Adipocyte (in vitro differentiated cells): ENCODE measurements at regions not wholly inside any gene's neighbourhood (a gene's known extent, or its start where the extent isn't known, plus 50 kb on each side); places are given as distances from the start of the nearest gene placed in this dataset.

Experiments used
- DNase-seq: peaks from one replicate; pipeline ENCODE4 v3.0.0-alpha.2; 2015; ENCODE audit warnings: low read depth
- H3K27me3 ChIP-seq: replicated peaks from 2 replicates; pipeline ENCODE4 v1.7.0; 2013; ENCODE audit warnings: mild to moderate bottlenecking, low read length, moderate library complexity; ENCODE audit not compliant: control insufficient read depth, insufficient read depth
- H3K36me3 ChIP-seq: 2 replicates; pipeline ENCODE4 v1.7.0; 2013; ENCODE audit warnings: low read length, mild to moderate bottlenecking, moderate library complexity; ENCODE audit not compliant: control insufficient read depth, insufficient read depth, severe bottlenecking
- H3K4me1 ChIP-seq: 2 replicates; pipeline ENCODE4 v1.7.0; 2013; ENCODE audit warnings: mild to moderate bottlenecking, low read length, moderate library complexity; ENCODE audit not compliant: control insufficient read depth, insufficient read depth
- H3K4me3 ChIP-seq: 2 replicates; pipeline ENCODE4 v1.7.0; 2013; ENCODE audit warnings: mild to moderate bottlenecking, low read length, moderate library complexity
- H3K9ac ChIP-seq: 2 replicates; pipeline ENCODE4 v1.7.0; 2013; ENCODE audit warnings: mild to moderate bottlenecking, low read length, moderate library complexity
- H3K9me3 ChIP-seq: 2 replicates; pipeline ENCODE4 v1.7.0; 2013; ENCODE audit warnings: mild to moderate bottlenecking, low read length, moderate library complexity; ENCODE audit not compliant: control insufficient read depth

- peaks cover 4% of the 10 kb centered on the region for H3K4me1 ChIP-seq
- no peaks in the 10 kb centered on the region for H3K36me3 ChIP-seq
- DNase-seq: no peak
- H3K4me3 ChIP-seq: no peak overlapping the region
- no peaks in the 10 kb centered on the region for H3K27me3 ChIP-seq
- H3K9ac ChIP-seq: no peak overlapping the region
- H3K9me3 ChIP-seq: no peaks in the 10 kb centered on the region
Measured at GRCh38 chr6:154899824-154900463, 95.2 kb upstream of the TIAM2 start.

GRCh38 chr6:154901876-154902552 lies 93.1 kb upstream of the TIAM2 start:
- no peaks in the 10 kb centered on the region for H3K36me3 ChIP-seq
- no peaks in the 10 kb centered on the region for H3K9me3 ChIP-seq
- DNase-seq: no peak
- no peaks in the 10 kb centered on the region for H3K27me3 ChIP-seq
- H3K9ac ChIP-seq: no peak overlapping the region
- H3K4me3 ChIP-seq: no peak overlapping the region
- no peaks in the 10 kb centered on the region for H3K4me1 ChIP-seq

GRCh38 chr6:154907291-154907690 lies 87.8 kb upstream of the TIAM2 start:
- no peak for DNase-seq
- Histone ChIP-seq H3K27me3 (no peaks in the 10 kb centered on the region), H3K9ac (no peak overlapping the region), H3K4me1 (peaks cover 24% of the 10 kb centered on the region), H3K9me3 (no peaks in the 10 kb centered on the region), H3K36me3 (no peaks in the 10 kb centered on the region), H3K4me3 (no peak overlapping the region)

GRCh38 chr6:154908723-154909122 lies 86.4 kb upstream of the TIAM2 start:
- Histone ChIP-seq H3K9ac (no peak overlapping the region), H3K4me3 (no peak overlapping the region), H3K4me1 (peaks cover 24% of the 10 kb centered on the region), H3K27me3 (no peaks in the 10 kb centered on the region), H3K9me3 (no peaks in the 10 kb centered on the region), H3K36me3 (no peaks in the 10 kb centered on the region)
- no peak for DNase-seq

- Histone ChIP-seq H3K4me3 (peak overlapping the region; percentile 46), H3K36me3 (no peaks in the 10 kb centered on the region), H3K27me3 (no peaks in the 10 kb centered on the region), H3K9ac (peak overlapping the region; percentile 24), H3K9me3 (no peaks in the 10 kb centered on the region), H3K4me1 (peaks cover 24% of the 10 kb centered on the region)
- DNase-seq: no peak
Measured at GRCh38 chr6:154909311-154909710, 85.8 kb upstream of the TIAM2 start.

GRCh38 chr6:154909821-154910220 lies 85.3 kb upstream of the TIAM2 start:
- Histone ChIP-seq H3K27me3 (no peaks in the 10 kb centered on the region), H3K9me3 (no peaks in the 10 kb centered on the region), H3K36me3 (no peaks in the 10 kb centered on the region), H3K9ac (peak overlapping the region; percentile 24), H3K4me3 (peak overlapping the region; percentile 64), H3K4me1 (peaks cover 24% of the 10 kb centered on the region)
- DNase-seq: peak; percentile 43

GRCh38 chr6:154914288-154914687 lies 80.8 kb upstream of the TIAM2 start:
- DNase-seq: no peak
- Histone ChIP-seq H3K27me3 (no peaks in the 10 kb centered on the region), H3K4me3 (no peak overlapping the region), H3K9me3 (no peaks in the 10 kb centered on the region), H3K4me1 (peaks cover 18% of the 10 kb centered on the region), H3K9ac (no peak overlapping the region), H3K36me3 (no peaks in the 10 kb centered on the region)

GRCh38 chr6:154916857-154917256 lies 78.3 kb upstream of the TIAM2 start:
- Histone ChIP-seq H3K9me3 (no peaks in the 10 kb centered on the region), H3K4me3 (no peak overlapping the region), H3K27me3 (no peaks in the 10 kb centered on the region), H3K4me1 (no peaks in the 10 kb centered on the region), H3K36me3 (no peaks in the 10 kb centered on the region), H3K9ac (no peak overlapping the region)
- no peak for DNase-seq

GRCh38 chr6:154917941-154918340 lies 77.2 kb upstream of the TIAM2 start:
- Histone ChIP-seq H3K9me3 (no peaks in the 10 kb centered on the region), H3K36me3 (no peaks in the 10 kb centered on the region), H3K9ac (no peak overlapping the region), H3K27me3 (no peaks in the 10 kb centered on the region), H3K4me1 (no peaks in the 10 kb centered on the region), H3K4me3 (no peak overlapping the region)
- DNase-seq: no peak

GRCh38 chr6:154919806-154920205 lies 75.3 kb upstream of the TIAM2 start:
- no peaks in the 10 kb centered on the region for H3K4me1 ChIP-seq
- no peak for DNase-seq
- no peaks in the 10 kb centered on the region for H3K27me3 ChIP-seq
- H3K9ac ChIP-seq: no peak overlapping the region
- no peak overlapping the region for H3K4me3 ChIP-seq
- no peaks in the 10 kb centered on the region for H3K36me3 ChIP-seq
- no peaks in the 10 kb centered on the region for H3K9me3 ChIP-seq

- DNase-seq: no peak
- Histone ChIP-seq H3K4me3 (no peak overlapping the region), H3K9ac (no peak overlapping the region), H3K9me3 (no peaks in the 10 kb centered on the region), H3K4me1 (no peaks in the 10 kb centered on the region), H3K27me3 (no peaks in the 10 kb centered on the region), H3K36me3 (no peaks in the 10 kb centered on the region)
Measured at GRCh38 chr6:154920495-154921200, 74.5 kb upstream of the TIAM2 start.
